Mesodermal cell (in vitro differentiated cells): ENCODE measurements at regions not wholly inside any gene's neighbourhood (a gene's known extent, or its start where the extent isn't known, plus 50 kb on each side); places are given as distances from the start of the nearest gene placed in this dataset.

Experiments used
- H3K27ac ChIP-seq: 2 replicates; pipeline ENCODE4 v1.7.0; 2013; ENCODE audit warnings: mild to moderate bottlenecking, low read depth, low read length, moderate library complexity; ENCODE audit not compliant: severe bottlenecking
- H3K36me3 ChIP-seq: 2 replicates; pipeline ENCODE4 v1.7.1; 2013; ENCODE audit warnings: mild to moderate bottlenecking, low read length, moderate library complexity; ENCODE audit not compliant: control insufficient read depth, insufficient read depth
- H3K4me1 ChIP-seq: one replicate; pipeline ENCODE4 v1.7.1; 2013; ENCODE audit warnings: mild to moderate bottlenecking, low read length; ENCODE audit not compliant: insufficient read depth, control insufficient read depth, poor library complexity, severe bottlenecking
- H3K4me3 ChIP-seq: 2 replicates; pipeline ENCODE4 v1.7.0; 2013; ENCODE audit warnings: low read length, control low read depth, mild to moderate bottlenecking; ENCODE audit not compliant: insufficient read depth, poor library complexity, severe bottlenecking; ENCODE audit errors: extremely low read depth
- H3K9me3 ChIP-seq: 2 replicates; pipeline ENCODE4 v1.7.1; 2013; ENCODE audit warnings: mild to moderate bottlenecking, low read length, moderate library complexity; ENCODE audit not compliant: control insufficient read depth
- WGBS, 2 experiments: methylation state at CpG; one replicate each; pipeline ENCODE4 v1.1.5; 2013; ENCODE audit warnings: missing lambda C conversion rate in 2 of 2; ENCODE audit not compliant: insufficient coverage in 2 of 2; 5-methylcytosine and 5-hydroxymethylcytosine counted together

DNA sequence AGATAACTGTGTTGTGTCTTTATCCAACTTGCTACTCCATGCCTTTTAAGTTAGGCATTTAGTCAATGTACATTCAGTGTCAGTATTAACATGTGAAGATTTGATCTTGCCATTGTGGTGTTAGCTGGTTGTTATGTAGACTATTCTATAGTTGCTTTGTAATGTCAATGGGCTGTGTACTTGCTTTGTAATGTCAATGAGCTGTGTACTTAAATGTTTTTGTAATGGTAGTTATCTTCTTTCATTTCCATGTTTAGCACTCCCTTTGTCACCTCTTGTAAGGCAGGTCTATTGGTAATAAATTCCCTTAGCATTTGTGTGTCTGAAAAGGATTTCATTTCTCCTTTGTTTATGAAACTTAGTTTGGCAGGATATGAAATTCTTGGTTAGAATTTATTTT lies 53.4 kb downstream of the MC4R start:
- H3K27ac ChIP-seq: no peak overlapping the region
- no peaks in the 10 kb centered on the region for H3K36me3 ChIP-seq
- H3K4me1 ChIP-seq: no peaks in the 10 kb centered on the region
- H3K4me3 ChIP-seq: no peak overlapping the region
- H3K9me3 ChIP-seq: no peaks in the 10 kb centered on the region

DNA sequence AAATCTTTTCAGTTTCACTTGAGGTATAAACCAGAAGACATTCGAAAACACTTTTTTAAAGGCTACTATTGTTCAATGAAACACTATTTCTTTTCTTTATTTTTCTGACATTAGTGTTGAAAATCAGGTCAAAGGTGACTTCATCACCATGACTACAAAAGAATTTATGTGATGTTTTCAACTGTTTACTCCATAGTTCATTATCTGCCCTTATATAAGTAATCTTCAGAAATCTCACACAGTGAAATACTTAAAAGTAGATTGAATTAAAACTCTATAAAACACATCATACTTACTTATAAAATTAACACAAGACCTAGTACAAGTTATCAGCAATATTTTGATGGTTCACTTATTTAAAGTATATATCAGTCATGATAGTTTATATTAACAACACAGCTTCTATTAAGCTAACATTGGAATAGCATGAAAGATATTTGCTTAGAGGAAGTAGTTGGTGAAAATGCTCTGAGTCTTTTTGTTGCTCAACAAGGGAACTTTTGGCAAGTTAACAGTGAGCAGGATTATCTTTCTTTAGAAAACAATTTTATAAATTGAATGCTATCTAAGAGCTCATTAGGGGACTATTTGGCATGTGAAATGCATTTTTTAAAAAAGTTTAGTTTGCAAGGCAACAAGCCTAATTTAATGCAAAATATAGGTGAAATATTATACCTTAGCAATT lies 60.8 kb downstream of the MC4R start:
- no peak overlapping the region for H3K4me3 ChIP-seq
- no CpG with 5 or more reads among the region's 1 CpG for WGBS, 2 experiments
- no peaks in the 10 kb centered on the region for H3K36me3 ChIP-seq
- no peak overlapping the region for H3K27ac ChIP-seq
- H3K4me1 ChIP-seq: no peaks in the 10 kb centered on the region
- H3K9me3 ChIP-seq: no peaks in the 10 kb centered on the region

GRCh38 chr18:60295674-60296073 lies 76.9 kb downstream of the MC4R start:
- 84 to 88% methylated on average over 2 to 3 of the region's 4 CpGs for WGBS, 2 experiments
- no peaks in the 10 kb centered on the region for H3K36me3 ChIP-seq
- H3K27ac ChIP-seq: no peak overlapping the region
- H3K9me3 ChIP-seq: no peaks in the 10 kb centered on the region
- no peak overlapping the region for H3K4me3 ChIP-seq
- no peaks in the 10 kb centered on the region for H3K4me1 ChIP-seq

DNA sequence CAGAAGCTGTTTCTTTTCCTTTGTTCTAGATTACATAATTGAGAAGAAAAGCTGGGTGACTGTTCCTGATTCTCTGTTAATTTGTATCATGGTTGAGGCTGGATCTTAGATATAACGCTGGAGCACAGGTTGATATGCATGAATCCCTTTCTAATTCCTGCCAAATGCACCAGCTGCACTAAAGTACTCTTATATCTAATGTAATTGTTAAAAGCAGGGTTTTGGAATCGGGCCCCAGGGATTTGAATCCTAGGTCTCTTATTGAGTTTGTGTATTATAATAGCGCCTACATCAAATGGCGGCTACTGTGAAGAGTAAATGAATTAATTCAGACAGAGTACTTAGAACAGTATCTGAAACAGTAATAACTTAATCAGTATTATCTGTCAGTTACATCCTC lies 80.4 kb downstream of the MC4R start:
- H3K4me3 ChIP-seq: no peak overlapping the region
- H3K4me1 ChIP-seq: no peaks in the 10 kb centered on the region
- H3K27ac ChIP-seq: no peak overlapping the region
- H3K36me3 ChIP-seq: no peaks in the 10 kb centered on the region
- 100% methylated on average over 1 of the region's 4 CpGs; no CpG with 5 or more reads in 1 of the 2 experiments for WGBS, 2 experiments
- H3K9me3 ChIP-seq: no peaks in the 10 kb centered on the region

- no CpG with 5 or more reads among the region's 1 CpG for WGBS, 2 experiments
- no peaks in the 10 kb centered on the region for H3K36me3 ChIP-seq
- no peak overlapping the region for H3K4me3 ChIP-seq
- no peak overlapping the region for H3K27ac ChIP-seq
- H3K9me3 ChIP-seq: no peaks in the 10 kb centered on the region
- no peaks in the 10 kb centered on the region for H3K4me1 ChIP-seq
Measured at GRCh38 chr18:60279391-60279790, 93.2 kb downstream of the MC4R start.

DNA sequence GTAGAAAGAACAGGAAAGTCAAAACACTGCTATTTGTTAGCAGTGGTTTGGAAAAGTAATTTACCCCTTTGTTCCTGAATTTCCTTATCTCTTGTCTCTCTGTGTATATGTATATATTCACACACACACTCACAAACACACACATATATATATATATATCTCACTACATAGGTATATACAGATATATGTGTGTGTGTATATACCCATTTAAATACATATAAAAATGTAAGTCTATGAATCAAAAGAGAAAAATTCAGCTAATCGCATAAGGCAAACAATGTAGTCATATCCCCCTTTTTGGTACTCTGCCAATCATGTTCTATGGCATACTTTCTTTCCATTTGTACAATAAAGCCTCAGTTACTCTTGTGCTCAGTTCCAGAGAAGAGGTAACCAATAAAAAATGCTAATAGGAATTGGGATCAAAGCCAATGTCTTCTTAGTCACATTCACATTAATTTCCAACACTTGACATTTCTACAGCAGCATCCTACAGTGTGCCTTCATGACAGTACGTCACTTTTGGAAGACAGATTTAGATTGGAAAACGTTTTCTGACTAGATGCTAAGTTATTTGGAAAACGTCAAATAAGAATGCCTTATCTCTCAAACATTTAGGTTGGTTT lies 94.6 kb downstream of the MC4R start:
- 76 to 100% methylated on average over 1 to 3 of the region's 4 CpGs for whole genome bisulfite sequencing, 2 experiments
- Histone ChIP-seq H3K4me3 (no peak overlapping the region), H3K27ac (no peak overlapping the region)

GRCh38 chr18:60267391-60268058 lies 105.0 kb downstream of the MC4R start:
- Histone ChIP-seq H3K36me3 (no peaks in the 10 kb centered on the region), H3K9me3 (no peaks in the 10 kb centered on the region), H3K4me1 (no peaks in the 10 kb centered on the region), H3K27ac (no peak overlapping the region), H3K4me3 (no peak overlapping the region)
- 92 to 96% methylated on average over 3 to 4 of the region's 4 CpGs for WGBS, 2 experiments

More for the DNA sequence above, 94.6 kb downstream of the MC4R start:
- Histone ChIP-seq H3K9me3 (no peaks in the 10 kb centered on the region), H3K36me3 (no peaks in the 10 kb centered on the region), H3K4me1 (no peaks in the 10 kb centered on the region)

GRCh38 chr18:60266558-60266957 lies 106.0 kb downstream of the MC4R start:
- Histone ChIP-seq H3K4me1 (no peaks in the 10 kb centered on the region), H3K4me3 (no peak overlapping the region), H3K9me3 (no peaks in the 10 kb centered on the region), H3K27ac (no peak overlapping the region), H3K36me3 (no peaks in the 10 kb centered on the region)
- 95% methylated on average over 3 of the region's 5 CpGs; no CpG with 5 or more reads in 1 of the 2 experiments for WGBS, 2 experiments

GRCh38 chr18:60259052-60259681 lies 113.4 kb downstream of the MC4R start:
- no peaks in the 10 kb centered on the region for H3K9me3 ChIP-seq
- H3K27ac ChIP-seq: no peak overlapping the region
- H3K4me1 ChIP-seq: no peaks in the 10 kb centered on the region
- H3K36me3 ChIP-seq: no peaks in the 10 kb centered on the region
- H3K4me3 ChIP-seq: no peak overlapping the region
- WGBS, 2 experiments: 81 to 100% methylated on average over 1 to 3 of the region's 6 CpGs

- Histone ChIP-seq H3K27ac (no peak overlapping the region), H3K9me3 (no peaks in the 10 kb centered on the region), H3K36me3 (no peaks in the 10 kb centered on the region), H3K4me1 (no peaks in the 10 kb centered on the region), H3K4me3 (no peak overlapping the region)
- WGBS, 2 experiments: 95 to 100% methylated on average over 6 of the region's 8 CpGs
Measured at GRCh38 chr18:60249388-60249787, 123.2 kb downstream of the MC4R start.
